Liver (tissue), 8 donors: ENCODE measurements at regions not wholly inside any gene's neighbourhood (a gene's known extent, or its start where the extent isn't known, plus 50 kb on each side); places are given as distances from the start of the nearest gene placed in this dataset.

Experiments used
- DNase-seq: peaks from one replicate; pipeline ENCODE4 v3.0.0-alpha.2; 2017; ENCODE audit warnings: low spot score
- H3K27ac ChIP-seq, 2 donors: one replicate each; pipeline ENCODE4 v1.7.0; 2013; ENCODE audit warnings: inconsistent platforms in 2 of 2, low read length in 2 of 2, control low read depth in 1 of 2, low read depth in 1 of 2, mild to moderate bottlenecking in 1 of 2
- H3K27me3 ChIP-seq, 4 donors: one replicate each; pipeline versions ENCODE4 v1.6.1 to v1.7.0; 2013; ENCODE audit warnings: low read length in 3 of 4, inconsistent platforms in 1 of 4, mild to moderate bottlenecking in 1 of 4, moderate library complexity in 1 of 4; ENCODE audit not compliant: control insufficient read depth in 4 of 4, insufficient read depth in 4 of 4
- H3K36me3 ChIP-seq, 4 donors: one replicate each; pipeline versions ENCODE4 v1.6.1 to v1.7.0; 2013; ENCODE audit warnings: low read length in 3 of 4, mild to moderate bottlenecking in 3 of 4, low read depth in 1 of 4, moderate library complexity in 1 of 4; ENCODE audit not compliant: control insufficient read depth in 4 of 4, insufficient read depth in 3 of 4
- H3K4me1 ChIP-seq, 4 donors: one replicate each; pipeline versions ENCODE4 v1.6.1 to v1.7.0; 2013; ENCODE audit warnings: low read length in 3 of 4, mild to moderate bottlenecking in 3 of 4, moderate library complexity in 1 of 4; ENCODE audit not compliant: control insufficient read depth in 4 of 4, insufficient read depth in 4 of 4
- H3K4me3 ChIP-seq, 3 donors: one replicate each; pipeline versions ENCODE4 v1.6.1 to v1.7.0; 2013; ENCODE audit warnings: low read length in 3 of 3, control low read depth in 1 of 3, low read depth in 1 of 3, mild to moderate bottlenecking in 1 of 3
- H3K9ac ChIP-seq, 2 donors: one replicate each; pipeline ENCODE4 v1.7.0; 2013; ENCODE audit warnings: low read length in 2 of 2, mild to moderate bottlenecking in 2 of 2, moderate library complexity in 2 of 2, control low read depth in 1 of 2, low read depth in 1 of 2
- H3K9me3 ChIP-seq, 4 donors: one replicate each; pipeline versions ENCODE4 v1.6.1 to v1.7.0; 2013; ENCODE audit warnings: low read length in 3 of 4; ENCODE audit not compliant: control insufficient read depth in 4 of 4
- EGR1 ChIP-seq, 2 donors: IDR thresholded peaks; 2 replicates each; pipeline ENCODE4 v1.6.1; 2016 to 2018; ENCODE audit warnings: antibody characterized with exemption in 2 of 2, low read depth in 2 of 2
- FOXA1 ChIP-seq: IDR thresholded peaks from 2 replicates; pipeline ENCODE4 v1.6.1; 2016; ENCODE audit warnings: antibody characterized with exemption
- FOXA2 ChIP-seq: IDR thresholded peaks from 2 replicates; pipeline ENCODE4 v1.6.1; 2016; ENCODE audit warnings: antibody characterized with exemption
- GABPA ChIP-seq, 2 donors: IDR thresholded peaks in 1 of 2; conservative IDR thresholded peaks in 1 of 2; 2 replicates each; pipeline ENCODE4 v1.6.1; 2016; ENCODE audit warnings: antibody characterized with exemption in 2 of 2, mild to moderate bottlenecking in 1 of 2, moderate library complexity in 1 of 2
- HNF4G ChIP-seq: IDR thresholded peaks from 2 replicates; pipeline ENCODE4 v1.6.1; 2016; ENCODE audit warnings: antibody characterized with exemption
- JUND ChIP-seq, 2 donors: IDR thresholded peaks; 2 replicates each; pipeline ENCODE4 v1.6.1; 2016; ENCODE audit warnings: antibody characterized with exemption in 2 of 2
- NR2F2 ChIP-seq: IDR thresholded peaks from 2 replicates; pipeline ENCODE4 v1.6.1; 2016; ENCODE audit warnings: antibody characterized with exemption
- RAD21 ChIP-seq, 2 donors: IDR thresholded peaks; 2 replicates each; pipeline ENCODE4 v1.6.1; 2016; ENCODE audit warnings: antibody characterized with exemption in 2 of 2, mild to moderate bottlenecking in 2 of 2
- RXRA ChIP-seq, 2 donors: IDR thresholded peaks; 2 replicates each; pipeline ENCODE4 v1.6.1; 2017 to 2018; ENCODE audit warnings: antibody characterized with exemption in 2 of 2, mild to moderate bottlenecking in 1 of 2
- TAF1 ChIP-seq: conservative IDR thresholded peaks from 2 replicates; pipeline ENCODE4 v1.6.1; 2016; ENCODE audit warnings: antibody characterized with exemption, mild to moderate bottlenecking
- YY1 ChIP-seq: IDR thresholded peaks from 2 replicates; pipeline ENCODE4 v1.6.1; 2016; ENCODE audit warnings: antibody characterized with exemption, mild to moderate bottlenecking
- WGBS: extraction: QIAGEN DNeasy Blood & Tissue Kit; methylation state at CpG from one replicate; pipeline ENCODE4 v1.1.7; 2013; 5-methylcytosine and 5-hydroxymethylcytosine counted together
- TF ChIP-seq, protein P1 (sequence below): IDR thresholded peaks from 2 replicates; pipeline ENCODE4 v1.6.1; 2016; ENCODE audit warnings: antibody characterized with exemption
- TF ChIP-seq, protein P2 (sequence below): IDR thresholded peaks from 2 replicates; pipeline ENCODE4 v1.6.1; 2016; ENCODE audit warnings: antibody characterized with exemption, mild to moderate bottlenecking
- TF ChIP-seq, protein P3 (sequence below): fragments of 150-350 bp; IDR thresholded peaks from 2 replicates; pipeline ENCODE4 v1.5.1; 2017; ENCODE audit warnings: improper control_type of control experiment, low read depth, low read length; ENCODE audit not compliant: missing input control
- TF ChIP-seq, protein P4 (sequence below): IDR thresholded peaks from 2 replicates; pipeline ENCODE4 v1.6.1; 2016; ENCODE audit warnings: antibody characterized with exemption
- TF ChIP-seq, protein P5 (sequence below): IDR thresholded peaks from 2 replicates; pipeline ENCODE4 v1.6.1; 2016; ENCODE audit warnings: antibody characterized with exemption
- donor health status: healthy.
- donor health status: healthy.
- donor health status: healthy.
- donor health status: healthy.
- donor health status: healthy.

DNA sequence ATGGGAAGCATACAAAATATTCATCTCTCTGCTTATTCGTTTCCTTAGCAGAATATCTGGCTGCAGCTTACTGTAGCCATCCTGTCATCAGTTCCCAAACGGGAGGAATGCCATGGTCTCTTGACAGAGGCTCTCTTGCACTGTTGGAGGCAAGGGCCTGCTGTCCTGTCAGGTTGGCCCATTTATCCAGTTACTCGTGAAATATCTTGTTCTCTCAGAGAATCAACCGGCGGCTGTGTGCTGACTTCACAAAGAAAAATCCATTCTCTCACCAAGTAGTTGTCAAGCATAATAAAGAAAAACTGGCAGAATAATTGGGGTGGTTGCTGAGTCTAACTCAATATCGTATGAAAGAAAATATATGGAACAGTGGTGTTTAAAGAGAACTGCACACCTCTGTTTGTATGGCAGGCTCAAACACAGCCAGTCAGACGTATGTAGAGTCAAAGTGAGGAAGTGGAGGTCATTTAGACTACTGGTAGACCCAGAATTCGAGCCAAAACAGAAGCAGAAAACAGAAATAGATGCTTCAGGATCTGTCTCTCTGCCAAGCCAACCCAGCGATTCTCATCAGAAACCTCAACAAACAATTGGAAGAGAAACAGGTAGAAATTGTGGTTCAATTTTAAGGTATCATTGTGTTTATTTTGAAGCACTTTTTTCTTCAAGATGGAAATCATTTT, 349.2 kb upstream of the PRKCQ start:
- no peak for DNase-seq
- 60% methylated on average over 9 of the region's 9 CpGs for WGBS
- H3K4me3 ChIP-seq = no peak overlapping the region
- no peak for TF ChIP-seq JUND (IDR thresholded peaks at IDR 0.05)
- no peak for TF ChIP-seq FOXA2
- no peak for TF ChIP-seq HNF4G
- TF ChIP-seq, protein P1, sequence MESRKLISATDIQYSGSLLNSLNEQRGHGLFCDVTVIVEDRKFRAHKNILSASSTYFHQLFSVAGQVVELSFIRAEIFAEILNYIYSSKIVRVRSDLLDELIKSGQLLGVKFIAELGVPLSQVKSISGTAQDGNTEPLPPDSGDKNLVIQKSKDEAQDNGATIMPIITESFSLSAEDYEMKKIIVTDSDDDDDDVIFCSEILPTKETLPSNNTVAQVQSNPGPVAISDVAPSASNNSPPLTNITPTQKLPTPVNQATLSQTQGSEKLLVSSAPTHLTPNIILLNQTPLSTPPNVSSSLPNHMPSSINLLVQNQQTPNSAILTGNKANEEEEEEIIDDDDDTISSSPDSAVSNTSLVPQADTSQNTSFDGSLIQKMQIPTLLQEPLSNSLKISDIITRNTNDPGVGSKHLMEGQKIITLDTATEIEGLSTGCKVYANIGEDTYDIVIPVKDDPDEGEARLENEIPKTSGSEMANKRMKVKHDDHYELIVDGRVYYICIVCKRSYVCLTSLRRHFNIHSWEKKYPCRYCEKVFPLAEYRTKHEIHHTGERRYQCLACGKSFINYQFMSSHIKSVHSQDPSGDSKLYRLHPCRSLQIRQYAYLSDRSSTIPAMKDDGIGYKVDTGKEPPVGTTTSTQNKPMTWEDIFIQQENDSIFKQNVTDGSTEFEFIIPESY = no peak
- TF ChIP-seq, protein P2, sequence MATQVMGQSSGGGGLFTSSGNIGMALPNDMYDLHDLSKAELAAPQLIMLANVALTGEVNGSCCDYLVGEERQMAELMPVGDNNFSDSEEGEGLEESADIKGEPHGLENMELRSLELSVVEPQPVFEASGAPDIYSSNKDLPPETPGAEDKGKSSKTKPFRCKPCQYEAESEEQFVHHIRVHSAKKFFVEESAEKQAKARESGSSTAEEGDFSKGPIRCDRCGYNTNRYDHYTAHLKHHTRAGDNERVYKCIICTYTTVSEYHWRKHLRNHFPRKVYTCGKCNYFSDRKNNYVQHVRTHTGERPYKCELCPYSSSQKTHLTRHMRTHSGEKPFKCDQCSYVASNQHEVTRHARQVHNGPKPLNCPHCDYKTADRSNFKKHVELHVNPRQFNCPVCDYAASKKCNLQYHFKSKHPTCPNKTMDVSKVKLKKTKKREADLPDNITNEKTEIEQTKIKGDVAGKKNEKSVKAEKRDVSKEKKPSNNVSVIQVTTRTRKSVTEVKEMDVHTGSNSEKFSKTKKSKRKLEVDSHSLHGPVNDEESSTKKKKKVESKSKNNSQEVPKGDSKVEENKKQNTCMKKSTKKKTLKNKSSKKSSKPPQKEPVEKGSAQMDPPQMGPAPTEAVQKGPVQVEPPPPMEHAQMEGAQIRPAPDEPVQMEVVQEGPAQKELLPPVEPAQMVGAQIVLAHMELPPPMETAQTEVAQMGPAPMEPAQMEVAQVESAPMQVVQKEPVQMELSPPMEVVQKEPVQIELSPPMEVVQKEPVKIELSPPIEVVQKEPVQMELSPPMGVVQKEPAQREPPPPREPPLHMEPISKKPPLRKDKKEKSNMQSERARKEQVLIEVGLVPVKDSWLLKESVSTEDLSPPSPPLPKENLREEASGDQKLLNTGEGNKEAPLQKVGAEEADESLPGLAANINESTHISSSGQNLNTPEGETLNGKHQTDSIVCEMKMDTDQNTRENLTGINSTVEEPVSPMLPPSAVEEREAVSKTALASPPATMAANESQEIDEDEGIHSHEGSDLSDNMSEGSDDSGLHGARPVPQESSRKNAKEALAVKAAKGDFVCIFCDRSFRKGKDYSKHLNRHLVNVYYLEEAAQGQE = no peak
- TF ChIP-seq, protein P3, sequence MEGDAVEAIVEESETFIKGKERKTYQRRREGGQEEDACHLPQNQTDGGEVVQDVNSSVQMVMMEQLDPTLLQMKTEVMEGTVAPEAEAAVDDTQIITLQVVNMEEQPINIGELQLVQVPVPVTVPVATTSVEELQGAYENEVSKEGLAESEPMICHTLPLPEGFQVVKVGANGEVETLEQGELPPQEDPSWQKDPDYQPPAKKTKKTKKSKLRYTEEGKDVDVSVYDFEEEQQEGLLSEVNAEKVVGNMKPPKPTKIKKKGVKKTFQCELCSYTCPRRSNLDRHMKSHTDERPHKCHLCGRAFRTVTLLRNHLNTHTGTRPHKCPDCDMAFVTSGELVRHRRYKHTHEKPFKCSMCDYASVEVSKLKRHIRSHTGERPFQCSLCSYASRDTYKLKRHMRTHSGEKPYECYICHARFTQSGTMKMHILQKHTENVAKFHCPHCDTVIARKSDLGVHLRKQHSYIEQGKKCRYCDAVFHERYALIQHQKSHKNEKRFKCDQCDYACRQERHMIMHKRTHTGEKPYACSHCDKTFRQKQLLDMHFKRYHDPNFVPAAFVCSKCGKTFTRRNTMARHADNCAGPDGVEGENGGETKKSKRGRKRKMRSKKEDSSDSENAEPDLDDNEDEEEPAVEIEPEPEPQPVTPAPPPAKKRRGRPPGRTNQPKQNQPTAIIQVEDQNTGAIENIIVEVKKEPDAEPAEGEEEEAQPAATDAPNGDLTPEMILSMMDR = no peak
- TF ChIP-seq FOXA1 = no peak
- no peak for TF ChIP-seq YY1
- TF ChIP-seq, protein P4, sequence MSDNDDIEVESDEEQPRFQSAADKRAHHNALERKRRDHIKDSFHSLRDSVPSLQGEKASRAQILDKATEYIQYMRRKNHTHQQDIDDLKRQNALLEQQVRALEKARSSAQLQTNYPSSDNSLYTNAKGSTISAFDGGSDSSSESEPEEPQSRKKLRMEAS = no peak
- no peak for TF ChIP-seq NR2F2
- no peak for TF ChIP-seq TAF1
- no peak for TF ChIP-seq GABPA (IDR thresholded peaks at IDR 0.05 in 1 of 2, conservative IDR thresholded peaks at IDR 0.05 in 1 of 2)
- no peak for TF ChIP-seq RAD21 (IDR thresholded peaks at IDR 0.05)
- TF ChIP-seq, protein P5, sequence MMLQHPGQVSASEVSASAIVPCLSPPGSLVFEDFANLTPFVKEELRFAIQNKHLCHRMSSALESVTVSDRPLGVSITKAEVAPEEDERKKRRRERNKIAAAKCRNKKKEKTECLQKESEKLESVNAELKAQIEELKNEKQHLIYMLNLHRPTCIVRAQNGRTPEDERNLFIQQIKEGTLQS = no peak
- no peak for TF ChIP-seq EGR1 (IDR thresholded peaks at IDR 0.05; ENCODE audit: low read depth in 2 of 2)
- no peak overlapping the region for H3K27ac ChIP-seq
- H3K9ac ChIP-seq = no peak overlapping the region
- no peaks in the 10 kb centered on the region for H3K36me3 ChIP-seq
- no peaks in the 10 kb centered on the region for H3K9me3 ChIP-seq
- no peaks in the 10 kb centered on the region for H3K27me3 ChIP-seq
- H3K4me1 ChIP-seq = no peaks in the 10 kb centered on the region

DNA sequence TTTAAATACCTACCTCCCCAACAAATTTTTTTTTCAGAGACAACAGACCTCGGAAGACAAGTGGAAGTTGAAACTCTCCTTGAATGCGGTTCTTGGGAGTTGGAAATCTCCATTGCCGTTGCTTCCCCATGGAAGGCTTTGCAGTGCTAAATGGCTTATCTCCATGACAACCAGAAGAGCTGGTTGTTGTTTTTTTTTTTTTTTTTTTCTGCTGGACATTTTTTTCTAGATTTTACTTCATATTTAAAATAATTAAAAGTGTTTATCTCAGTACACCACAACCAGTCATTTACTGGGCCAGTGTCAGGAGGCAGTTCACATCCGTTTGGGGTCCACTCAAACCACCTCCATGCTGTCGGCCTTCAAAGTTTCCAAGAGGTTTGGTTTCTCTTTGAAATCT, 348.5 kb upstream of the PRKCQ start:
- 60% methylated on average over 5 of the region's 5 CpGs for WGBS
- no peaks in the 10 kb centered on the region for H3K4me1 ChIP-seq
- TF ChIP-seq FOXA1 (no peak), JUND (IDR thresholded peaks at IDR 0.05) (no peak), TAF1 (no peak), RAD21 (IDR thresholded peaks at IDR 0.05) (no peak), HNF4G (no peak), RXRA (IDR thresholded peaks at IDR 0.05) (no peak), YY1 (no peak), GABPA (IDR thresholded peaks at IDR 0.05 in 1 of 2, conservative IDR thresholded peaks at IDR 0.05 in 1 of 2) (no peak)
- TF ChIP-seq, protein P3 = no peak
- TF ChIP-seq, protein P5 = no peak
- TF ChIP-seq, protein P1 = no peak
- TF ChIP-seq, protein P4 = no peak
- H3K9ac ChIP-seq = no peak overlapping the region
- no peak for DNase-seq
- H3K36me3 ChIP-seq = no peaks in the 10 kb centered on the region
- H3K27ac ChIP-seq = no peak overlapping the region
- no peak overlapping the region for H3K4me3 ChIP-seq
- H3K9me3 ChIP-seq = no peaks in the 10 kb centered on the region
- H3K27me3 ChIP-seq = no peaks in the 10 kb centered on the region
